VCaP (cell line): ENCODE measurements at regions not wholly inside any gene's neighbourhood (a gene's known extent, or its start where the extent isn't known, plus 50 kb on each side); places are given as distances from the start of the nearest gene placed in this dataset.

Source experiments
- H3K27ac ChIP-seq: fragments of 450-650 bp; 2 replicates; pipeline ENCODE4 v1.5.1; 2017
- CTCF ChIP-seq: fragments of 450-650 bp; conservative IDR thresholded peaks from 2 replicates; pipeline ENCODE4 v1.5.1; 2017; ENCODE audit warnings: mild to moderate bottlenecking, moderate library complexity

GRCh38 chr3:177936721-177937120 is 599.5 kb upstream of the KCNMB2 start:
- H3K27ac ChIP-seq = no peak overlapping the region
- no peak for TF ChIP-seq CTCF

- H3K27ac ChIP-seq = no peak overlapping the region
- TF ChIP-seq CTCF = no peak
These were observed 593.3 kb upstream of the KCNMB2 start for GRCh38 chr3:177942911-177943310.

GRCh38 chr3:177944228-177944661 is 592.0 kb upstream of the KCNMB2 start:
- no peak for TF ChIP-seq CTCF
- H3K27ac ChIP-seq = no peak overlapping the region

- no peak overlapping the region for H3K27ac ChIP-seq
- no peak for TF ChIP-seq CTCF
These were observed 590.2 kb upstream of the KCNMB2 start for GRCh38 chr3:177946048-177946447.

GRCh38 chr3:177946497-177946896 is 589.7 kb upstream of the KCNMB2 start:
- H3K27ac ChIP-seq = no peak overlapping the region
- TF ChIP-seq CTCF = no peak

- H3K27ac ChIP-seq = no peak overlapping the region
- no peak for TF ChIP-seq CTCF
These were observed 589.3 kb upstream of the KCNMB2 start for GRCh38 chr3:177946936-177947335.

- no peak overlapping the region for H3K27ac ChIP-seq
- no peak for TF ChIP-seq CTCF
These were observed 588.3 kb upstream of the KCNMB2 start for GRCh38 chr3:177947901-177948300.
